Gastrocnemius medialis (tissue), 4 donors: ENCODE measurements at regions not wholly inside any gene's neighbourhood (a gene's known extent, or its start where the extent isn't known, plus 50 kb on each side); places are given as distances from the start of the nearest gene placed in this dataset.

Experiments used
- POLR2A ChIP-seq, 2 donors: fragments of 450-650 bp; IDR thresholded peaks; one replicate each; pipeline ENCODE4 v1.6.1; 2017; ENCODE audit warnings: antibody characterized with exemption in 2 of 2, mild to moderate bottlenecking in 2 of 2, moderate library complexity in 2 of 2
- TF ChIP-seq, protein P1 (sequence below), 5 experiments: fragments of 450-650 bp in 3 of 5; fragments of 200-600 bp in 2 of 5; sonication (generic) in 2 of 5; IDR thresholded peaks in 4 of 5; conservative IDR thresholded peaks in 1 of 5; 1 replicate in 4 of 5; 2 replicates in 1 of 5; pipeline ENCODE4 v1.5.1; 2016 to 2019; ENCODE audit warnings: antibody characterized with exemption in 5 of 5, mild to moderate bottlenecking in 3 of 5, moderate library complexity in 3 of 5

GRCh38 chr9:31005086-31005665 is 1379.3 kb upstream of the ACO1 start:
- TF ChIP-seq, protein P1, sequence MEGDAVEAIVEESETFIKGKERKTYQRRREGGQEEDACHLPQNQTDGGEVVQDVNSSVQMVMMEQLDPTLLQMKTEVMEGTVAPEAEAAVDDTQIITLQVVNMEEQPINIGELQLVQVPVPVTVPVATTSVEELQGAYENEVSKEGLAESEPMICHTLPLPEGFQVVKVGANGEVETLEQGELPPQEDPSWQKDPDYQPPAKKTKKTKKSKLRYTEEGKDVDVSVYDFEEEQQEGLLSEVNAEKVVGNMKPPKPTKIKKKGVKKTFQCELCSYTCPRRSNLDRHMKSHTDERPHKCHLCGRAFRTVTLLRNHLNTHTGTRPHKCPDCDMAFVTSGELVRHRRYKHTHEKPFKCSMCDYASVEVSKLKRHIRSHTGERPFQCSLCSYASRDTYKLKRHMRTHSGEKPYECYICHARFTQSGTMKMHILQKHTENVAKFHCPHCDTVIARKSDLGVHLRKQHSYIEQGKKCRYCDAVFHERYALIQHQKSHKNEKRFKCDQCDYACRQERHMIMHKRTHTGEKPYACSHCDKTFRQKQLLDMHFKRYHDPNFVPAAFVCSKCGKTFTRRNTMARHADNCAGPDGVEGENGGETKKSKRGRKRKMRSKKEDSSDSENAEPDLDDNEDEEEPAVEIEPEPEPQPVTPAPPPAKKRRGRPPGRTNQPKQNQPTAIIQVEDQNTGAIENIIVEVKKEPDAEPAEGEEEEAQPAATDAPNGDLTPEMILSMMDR (IDR thresholded peaks at IDR 0.05 in 4 of 5, conservative IDR thresholded peaks at IDR 0.05 in 1 of 5) = no peak
- TF ChIP-seq POLR2A (IDR thresholded peaks at IDR 0.05) = no peak
